IPS DF 6.9 (cell line): ENCODE measurements at regions not wholly inside any gene's neighbourhood (a gene's known extent, or its start where the extent isn't known, plus 50 kb on each side); places are given as distances from the start of the nearest gene placed in this dataset.
"Not testable (repeated sequence)": the region's sequence is repeated elsewhere in the genome, so short reads cannot be mapped to it uniquely, and the experiment has no call there.

Experiments
- DNase-seq: peaks from one replicate; pipeline ENCODE4 v3.0.0-alpha.2; 2013; ENCODE audit warnings: low read depth, low spot score
- H3K27ac ChIP-seq: one replicate; pipeline ENCODE4 v1.5.1; 2013; ENCODE audit warnings: low read length, control low read depth
- H3K27me3 ChIP-seq: 2 replicates; pipeline ENCODE4 v1.6.1; 2013; ENCODE audit warnings: mild to moderate bottlenecking, low read length; ENCODE audit not compliant: control insufficient read depth, insufficient read depth
- H3K36me3 ChIP-seq: 2 replicates; pipeline ENCODE4 v1.6.1; 2013; ENCODE audit warnings: low read length; ENCODE audit not compliant: control insufficient read depth, insufficient read depth
- H3K4me1 ChIP-seq: 2 replicates; pipeline ENCODE4 v1.6.1; 2013; ENCODE audit warnings: low read length; ENCODE audit not compliant: control insufficient read depth, insufficient read depth
- H3K4me3 ChIP-seq: 2 replicates; pipeline ENCODE4 v1.5.1; 2013; ENCODE audit warnings: mild to moderate bottlenecking, low read length
- H3K9me3 ChIP-seq: 2 replicates; pipeline ENCODE4 v1.6.1; 2013; ENCODE audit warnings: low read length, inconsistent platforms; ENCODE audit not compliant: control insufficient read depth, insufficient read depth
- WGBS: extraction: QIAGEN DNeasy Blood & Tissue Kit; methylation state at CpG from one replicate; pipeline ENCODE4 v1.1.7; 2013; ENCODE audit warnings: mixed read lengths, missing lambda C conversion rate; ENCODE audit not compliant: insufficient read length, insufficient coverage; 5-methylcytosine and 5-hydroxymethylcytosine counted together

- H3K36me3 ChIP-seq = not testable (repeated sequence)
- no CpG with 5 or more reads among the region's 9 CpGs for WGBS
Observed at GRCh38 chrX:11007076-11007475, 104.1 kb upstream of the HCCS start.

GRCh38 chrX:11010476-11010875 lies 100.7 kb upstream of the HCCS start:
- Histone ChIP-seq H3K4me1 (no peaks in the 10 kb centered on the region), H3K9me3 (no peaks in the 10 kb centered on the region), H3K27ac (no peak overlapping the region), H3K27me3 (no peaks in the 10 kb centered on the region), H3K4me3 (no peak overlapping the region), H3K36me3 (no peaks in the 10 kb centered on the region)
- no CpG with 5 or more reads among the region's 1 CpG for WGBS
- DNase-seq = no peak

More at GRCh38 chrX:11007076-11007475, 104.1 kb upstream of the HCCS start:
- DNase-seq, H3K27ac ChIP-seq, H3K4me3 ChIP-seq, H3K27me3 ChIP-seq, H3K4me1 ChIP-seq, H3K9me3 ChIP-seq: not testable (repeated sequence)

GRCh38 chrX:11016728-11017127 lies 94.4 kb upstream of the HCCS start:
- WGBS = no CpG with 5 or more reads among the region's 1 CpG
- Histone ChIP-seq H3K27me3 (no peaks in the 10 kb centered on the region), H3K4me1 (no peaks in the 10 kb centered on the region), H3K9me3 (no peaks in the 10 kb centered on the region), H3K27ac (no peak overlapping the region), H3K36me3 (no peaks in the 10 kb centered on the region), H3K4me3 (no peak overlapping the region)
- no peak for DNase-seq

GRCh38 chrX:11022588-11022987 lies 88.5 kb upstream of the HCCS start:
- H3K9me3 ChIP-seq, H3K27ac ChIP-seq, H3K27me3 ChIP-seq, DNase-seq, H3K4me1 ChIP-seq, H3K4me3 ChIP-seq, H3K36me3 ChIP-seq: not testable (repeated sequence)

- no peak for DNase-seq
- Histone ChIP-seq H3K36me3 (no peaks in the 10 kb centered on the region), H3K27ac (no peak overlapping the region), H3K4me3 (no peak overlapping the region), H3K9me3 (no peaks in the 10 kb centered on the region), H3K4me1 (no peaks in the 10 kb centered on the region), H3K27me3 (no peaks in the 10 kb centered on the region)
- no CpG with 5 or more reads among the region's 1 CpG for WGBS
Observed at GRCh38 chrX:11039926-11040325, 71.2 kb upstream of the HCCS start.

- H3K4me3 ChIP-seq = no peak overlapping the region
- H3K27me3 ChIP-seq = no peaks in the 10 kb centered on the region
- no peak for DNase-seq
- H3K4me1 ChIP-seq = no peaks in the 10 kb centered on the region
- WGBS = no CpG with 5 or more reads among the region's 1 CpG
- no peak overlapping the region for H3K27ac ChIP-seq
- no peaks in the 10 kb centered on the region for H3K36me3 ChIP-seq
- H3K9me3 ChIP-seq = no peaks in the 10 kb centered on the region
Observed at GRCh38 chrX:11040405-11040804, 70.7 kb upstream of the HCCS start.

- no peaks in the 10 kb centered on the region for H3K9me3 ChIP-seq
- H3K36me3 ChIP-seq = no peaks in the 10 kb centered on the region
- H3K27ac ChIP-seq = no peak overlapping the region
- H3K4me3 ChIP-seq = no peak overlapping the region
- DNase-seq = no peak
- no peaks in the 10 kb centered on the region for H3K4me1 ChIP-seq
- WGBS = no CpG with 5 or more reads among the region's 2 CpGs
- H3K27me3 ChIP-seq = no peaks in the 10 kb centered on the region
Observed at GRCh38 chrX:11040996-11041395, 70.1 kb upstream of the HCCS start.

- H3K4me3 ChIP-seq = no peak overlapping the region
- H3K9me3 ChIP-seq = no peaks in the 10 kb centered on the region
- H3K27ac ChIP-seq = no peak overlapping the region
- WGBS = no CpG with 5 or more reads among the region's 2 CpGs
- no peaks in the 10 kb centered on the region for H3K27me3 ChIP-seq
- no peaks in the 10 kb centered on the region for H3K4me1 ChIP-seq
- no peak for DNase-seq
- no peaks in the 10 kb centered on the region for H3K36me3 ChIP-seq
Observed at GRCh38 chrX:11050013-11050412, 61.1 kb upstream of the HCCS start.

- H3K36me3 ChIP-seq = no peaks in the 10 kb centered on the region
- H3K4me3 ChIP-seq = no peak overlapping the region
- H3K27me3 ChIP-seq = no peaks in the 10 kb centered on the region
- H3K4me1 ChIP-seq = no peaks in the 10 kb centered on the region
- no peak for DNase-seq
- no peaks in the 10 kb centered on the region for H3K9me3 ChIP-seq
- no peak overlapping the region for H3K27ac ChIP-seq
Observed at GRCh38 chrX:11053351-11053750, 57.8 kb upstream of the HCCS start.

- Histone ChIP-seq H3K4me3 (no peak overlapping the region), H3K4me1 (no peaks in the 10 kb centered on the region), H3K9me3 (no peaks in the 10 kb centered on the region), H3K27ac (no peak overlapping the region), H3K27me3 (no peaks in the 10 kb centered on the region), H3K36me3 (no peaks in the 10 kb centered on the region)
- no peak for DNase-seq
- WGBS = no CpG with 5 or more reads among the region's 2 CpGs
Observed at GRCh38 chrX:11056322-11057176, 54.6 kb upstream of the HCCS start.

GRCh38 chrX:11059933-11060332 lies 51.2 kb upstream of the HCCS start:
- Histone ChIP-seq H3K27ac (no peak overlapping the region), H3K27me3 (no peaks in the 10 kb centered on the region)
- no CpG with 5 or more reads among the region's 2 CpGs for WGBS

More at GRCh38 chrX:11059933-11060332, 51.2 kb upstream of the HCCS start:
- DNase-seq = no peak
- Histone ChIP-seq H3K4me1 (no peaks in the 10 kb centered on the region; the same call in 1 of the 2 replicates), H3K4me3 (no peak overlapping the region), H3K36me3 (no peaks in the 10 kb centered on the region), H3K9me3 (no peaks in the 10 kb centered on the region)
